H7 (cell line): ENCODE measurements at regions not wholly inside any gene's neighbourhood (a gene's known extent, or its start where the extent isn't known, plus 50 kb on each side); places are given as distances from the start of the nearest gene placed in this dataset.
A peak's percentile ranks its signal among the peaks of the same experiment; 100 is the strongest.

ENCODE experiments used
- DNase-seq: peaks from one replicate; pipeline ENCODE4 v3.0.0; 2012
- H3K27me3 ChIP-seq: 2 replicates; pipeline ENCODE4 v1.6.0; 2011; ENCODE audit warnings: mild to moderate bottlenecking, low read length; ENCODE audit not compliant: control insufficient read depth, insufficient read depth
- H3K36me3 ChIP-seq: replicated peaks from 2 replicates; pipeline ENCODE4 v1.5.1; 2011; ENCODE audit warnings: low read length; ENCODE audit not compliant: control insufficient read depth, insufficient read depth
- H3K4me3 ChIP-seq: 2 replicates; pipeline ENCODE4 v1.5.1; 2011; ENCODE audit warnings: low read depth, mild to moderate bottlenecking, control low read depth, low read length, moderate library complexity; ENCODE audit not compliant: insufficient read depth

DNA sequence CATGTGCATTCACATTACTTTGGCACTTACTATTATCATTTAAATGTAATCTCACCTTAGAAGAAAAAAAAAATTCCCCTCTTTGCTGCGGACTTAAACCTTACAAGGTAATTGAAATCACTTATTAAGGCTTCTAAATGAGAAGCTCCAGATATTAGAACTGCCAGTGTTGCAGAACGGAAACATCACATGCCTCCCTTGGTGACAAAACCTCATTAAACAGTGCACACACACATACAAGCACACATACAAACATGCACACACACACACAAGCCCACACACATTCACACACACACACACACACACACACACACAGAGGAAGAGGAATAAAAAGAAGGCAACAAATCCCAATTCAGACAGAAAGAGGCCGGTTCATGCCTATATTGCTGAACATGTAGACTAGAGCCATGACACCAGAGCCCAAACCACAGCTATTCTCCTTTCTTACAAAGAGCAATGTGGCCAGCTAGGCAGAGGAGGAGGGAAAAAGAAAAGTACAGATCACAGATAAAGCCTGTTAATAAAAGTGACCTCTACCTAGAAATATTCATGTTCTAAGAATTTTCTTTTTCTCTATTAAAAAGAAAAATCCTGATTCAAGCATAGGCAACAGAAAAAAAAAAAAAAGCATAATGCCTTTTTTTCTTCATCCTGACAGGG lies 405.2 kb upstream of the FLRT2 start:
- Histone ChIP-seq H3K27me3 (no peaks in the 10 kb centered on the region), H3K36me3 (no peaks in the 10 kb centered on the region), H3K4me3 (no peak overlapping the region)
- no peak for DNase-seq

DNA sequence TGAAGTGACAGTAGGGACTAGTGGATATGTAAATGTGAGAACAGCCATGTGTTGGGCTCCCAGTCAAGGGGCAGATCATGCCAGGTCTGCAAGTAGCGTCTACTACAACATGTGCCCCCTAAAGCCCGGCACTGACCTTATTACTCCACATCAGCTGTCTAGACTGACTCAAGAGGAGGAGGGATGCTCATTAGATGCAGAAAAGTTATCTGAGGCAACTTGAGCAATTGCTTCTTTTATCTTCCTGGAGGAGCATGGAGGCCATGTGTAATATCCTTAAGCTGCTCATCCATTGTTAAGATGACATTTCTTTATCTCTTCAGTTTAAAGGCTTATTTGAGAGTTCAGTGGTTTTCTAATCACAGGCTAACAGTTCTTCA lies 404.7 kb upstream of the FLRT2 start:
- DNase-seq, result no peak

GRCh38 chr14:85129921-85130320 lies 400.0 kb upstream of the FLRT2 start:
- no peaks in the 10 kb centered on the region for H3K27me3 ChIP-seq
- DNase-seq, result no peak
- no peak overlapping the region for H3K4me3 ChIP-seq
- H3K36me3 ChIP-seq, result no peaks in the 10 kb centered on the region

More for the DNA sequence above, 404.7 kb upstream of the FLRT2 start:
- H3K4me3 ChIP-seq, result no peak overlapping the region
- no peaks in the 10 kb centered on the region for H3K27me3 ChIP-seq
- no peaks in the 10 kb centered on the region for H3K36me3 ChIP-seq

DNA sequence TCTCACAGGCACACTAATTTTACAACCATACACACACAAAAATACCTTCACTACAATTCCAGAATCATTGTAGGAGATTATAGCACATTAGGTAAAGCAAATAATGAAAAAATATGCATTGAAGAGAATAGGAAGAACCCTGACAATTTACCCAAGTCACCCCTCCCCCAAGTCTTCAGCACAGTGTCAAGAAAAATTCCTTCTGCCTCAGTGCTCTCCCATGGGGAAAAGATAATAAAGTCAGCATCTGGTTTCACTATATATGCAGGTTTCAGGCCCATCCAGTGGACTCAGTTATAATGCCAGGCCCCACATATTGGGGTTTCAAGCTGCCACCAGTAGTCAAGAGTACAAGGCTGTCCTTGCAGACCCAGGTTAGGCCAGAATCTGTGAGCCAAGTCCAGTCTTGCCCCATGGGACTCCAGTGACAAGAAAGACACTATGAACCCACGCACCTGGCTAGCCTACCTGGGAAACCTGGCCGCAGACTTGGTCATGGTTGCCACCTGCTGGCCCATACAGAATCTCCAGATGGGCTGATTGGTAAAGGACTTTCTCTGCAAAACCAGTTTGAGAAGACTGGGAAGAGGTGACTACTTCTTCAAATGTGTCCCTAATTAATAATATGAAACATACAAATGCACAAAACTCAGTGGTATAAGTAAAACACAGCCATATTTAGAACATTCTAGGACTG lies 398.6 kb upstream of the FLRT2 start:
- no peak overlapping the region for H3K4me3 ChIP-seq
- no peaks in the 10 kb centered on the region for H3K36me3 ChIP-seq
- no peaks in the 10 kb centered on the region for H3K27me3 ChIP-seq
- peak; percentile 6 for DNase-seq

- Histone ChIP-seq H3K4me3 (no peak overlapping the region), H3K36me3 (no peaks in the 10 kb centered on the region), H3K27me3 (no peaks in the 10 kb centered on the region)
- DNase-seq, result no peak
These were observed 387.0 kb upstream of the FLRT2 start for GRCh38 chr14:85142982-85143381.

GRCh38 chr14:85146779-85147178 lies 383.2 kb upstream of the FLRT2 start:
- no peak for DNase-seq
- Histone ChIP-seq H3K4me3 (no peak overlapping the region), H3K36me3 (no peaks in the 10 kb centered on the region), H3K27me3 (no peaks in the 10 kb centered on the region)

DNA sequence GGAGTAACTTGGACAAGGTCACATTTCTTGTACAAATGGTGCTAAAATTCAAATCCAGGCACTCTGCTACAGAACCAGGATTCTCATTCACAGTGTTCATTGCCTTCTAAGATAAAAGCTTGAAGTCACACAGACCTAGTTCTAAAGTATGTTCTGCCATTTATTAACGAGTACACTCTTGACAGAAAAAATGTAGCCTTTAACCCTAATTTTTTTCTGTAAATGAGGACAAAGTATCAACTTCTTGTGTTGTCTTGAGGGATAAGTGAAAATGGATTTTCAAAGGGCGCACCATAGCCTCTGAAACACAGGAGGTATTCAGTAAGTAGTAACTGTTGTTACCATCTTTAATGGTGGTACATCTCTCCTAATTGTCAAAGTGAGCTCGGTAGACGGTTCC lies 379.8 kb upstream of the FLRT2 start:
- Histone ChIP-seq H3K36me3 (no peaks in the 10 kb centered on the region), H3K4me3 (no peak overlapping the region), H3K27me3 (no peaks in the 10 kb centered on the region)
- no peak for DNase-seq

- DNase-seq, result no peak
- H3K36me3 ChIP-seq, result no peaks in the 10 kb centered on the region
These were observed 375.2 kb upstream of the FLRT2 start for GRCh38 chr14:85154714-85155113.

DNA sequence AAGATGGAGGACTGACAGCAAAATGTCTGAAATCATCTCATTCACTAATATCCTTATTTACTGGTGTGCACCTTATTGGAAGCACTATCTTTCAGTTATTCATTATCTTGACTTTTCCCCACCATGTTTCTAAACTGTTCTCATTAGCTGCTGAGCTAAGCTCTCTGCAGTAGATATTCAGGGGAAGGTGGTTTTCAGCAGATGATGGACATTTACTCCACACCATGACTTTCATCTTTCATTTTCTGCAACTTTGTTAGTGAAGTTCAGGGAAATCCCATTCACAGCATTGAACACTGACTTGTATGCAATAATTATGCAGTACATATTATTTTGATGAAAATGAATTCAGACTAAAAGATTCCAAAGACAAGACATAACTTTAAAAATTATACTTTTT lies 373.6 kb upstream of the FLRT2 start:
- no peaks in the 10 kb centered on the region for H3K27me3 ChIP-seq
- no peak overlapping the region for H3K4me3 ChIP-seq
- DNase-seq, result no peak
- H3K36me3 ChIP-seq, result no peaks in the 10 kb centered on the region

More at GRCh38 chr14:85154714-85155113, 375.2 kb upstream of the FLRT2 start:
- H3K27me3 ChIP-seq, result no peaks in the 10 kb centered on the region
- H3K4me3 ChIP-seq, result no peak overlapping the region

DNA sequence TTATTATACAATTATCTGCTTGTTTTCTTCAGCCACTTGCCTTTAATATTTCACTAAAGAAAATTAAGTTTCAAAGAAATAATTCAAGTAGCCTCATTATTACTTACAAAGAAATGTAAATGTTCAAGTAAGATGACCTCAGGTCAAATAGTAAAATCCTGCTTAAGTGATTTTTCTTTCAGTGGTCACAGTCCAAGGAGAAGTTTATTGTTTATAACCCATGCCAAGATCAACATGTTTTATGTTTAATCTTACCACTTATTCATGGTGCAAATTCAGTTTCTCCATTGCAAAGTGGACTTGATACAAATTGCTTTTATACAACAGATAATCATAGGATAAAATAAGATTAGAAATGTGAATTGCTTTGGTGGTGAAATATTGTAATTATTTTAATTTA lies 370.2 kb upstream of the FLRT2 start:
- DNase-seq, result no peak
- no peaks in the 10 kb centered on the region for H3K36me3 ChIP-seq
- H3K4me3 ChIP-seq, result no peak overlapping the region
- H3K27me3 ChIP-seq, result no peaks in the 10 kb centered on the region

GRCh38 chr14:85165094-85165493 lies 364.9 kb upstream of the FLRT2 start:
- DNase-seq, result no peak
- Histone ChIP-seq H3K36me3 (no peaks in the 10 kb centered on the region), H3K27me3 (no peaks in the 10 kb centered on the region), H3K4me3 (no peak overlapping the region)

DNA sequence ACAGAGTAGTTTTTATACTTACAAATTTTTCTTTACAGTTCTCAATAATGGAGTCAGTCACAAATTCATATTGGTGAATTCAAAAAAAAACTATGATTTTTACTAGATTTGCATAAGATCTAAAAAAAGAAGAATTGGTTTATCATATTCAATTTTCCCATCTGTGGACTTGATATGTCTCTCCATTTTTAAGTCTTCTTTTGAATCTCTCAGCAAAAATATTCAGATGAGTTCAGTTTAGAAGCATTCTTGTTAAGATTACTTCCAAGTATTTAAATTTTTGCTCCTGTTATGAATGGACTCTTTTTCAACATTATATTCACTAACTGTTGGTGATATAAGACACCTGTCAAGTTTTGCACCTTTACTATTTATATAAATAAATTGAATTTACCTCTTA lies 360.6 kb upstream of the FLRT2 start:
- no peaks in the 10 kb centered on the region for H3K36me3 ChIP-seq
- no peak overlapping the region for H3K4me3 ChIP-seq
- DNase-seq, result no peak
- no peaks in the 10 kb centered on the region for H3K27me3 ChIP-seq

DNA sequence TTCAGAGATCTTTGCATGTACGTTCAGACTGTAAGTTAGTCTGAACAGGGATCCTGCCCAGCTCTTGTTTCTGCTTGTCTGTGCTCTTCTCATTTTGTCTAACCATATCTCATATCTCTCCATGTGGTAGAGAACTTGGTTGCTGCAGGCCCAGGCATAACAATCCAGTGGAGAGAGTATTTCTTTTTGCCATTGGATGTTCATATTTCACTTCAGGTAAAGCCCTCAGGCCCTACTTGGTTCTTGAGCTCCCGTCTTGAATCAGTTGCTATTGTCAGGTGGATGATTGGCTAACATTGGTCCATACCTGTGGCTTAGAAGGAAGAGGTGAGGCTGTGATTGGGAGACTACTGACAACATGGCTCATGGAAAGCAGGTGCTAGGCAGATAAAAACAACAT lies 357.7 kb upstream of the FLRT2 start:
- Histone ChIP-seq H3K4me3 (no peak overlapping the region), H3K36me3 (no peaks in the 10 kb centered on the region)
- no peak for DNase-seq

GRCh38 chr14:85172889-85173477 lies 357.0 kb upstream of the FLRT2 start:
- Histone ChIP-seq H3K27me3 (no peaks in the 10 kb centered on the region), H3K36me3 (no peaks in the 10 kb centered on the region), H3K4me3 (no peak overlapping the region)
- DNase-seq, result no peak

More for the DNA sequence above, 357.7 kb upstream of the FLRT2 start:
- no peaks in the 10 kb centered on the region for H3K27me3 ChIP-seq

- H3K36me3 ChIP-seq, result no peaks in the 10 kb centered on the region
- H3K4me3 ChIP-seq, result no peak overlapping the region
- H3K27me3 ChIP-seq, result no peaks in the 10 kb centered on the region
- DNase-seq, result no peak
These were observed 354.4 kb upstream of the FLRT2 start for GRCh38 chr14:85175556-85175955.
